SK-N-MC (cell line): ENCODE measurements at regions not wholly inside any gene's neighbourhood (a gene's known extent, or its start where the extent isn't known, plus 50 kb on each side); places are given as distances from the start of the nearest gene placed in this dataset.
"Not testable (repeated sequence)": the region's sequence is repeated elsewhere in the genome, so short reads cannot be mapped to it uniquely, and the experiment has no call there.

Source experiments
- EZH2 ChIP-seq: fragments of 200-600 bp; sonication (generic); IDR thresholded peaks from one replicate; pipeline ENCODE4 v1.6.1; 2017; ENCODE audit warnings: antibody characterized with exemption
- FOXP2 ChIP-seq: optimal IDR thresholded peaks from 2 replicates; pipeline ENCODE3; 2011; ENCODE audit warnings: mild to moderate bottlenecking, moderate library complexity; ENCODE audit not compliant: insufficient read depth; ENCODE audit errors: extremely low read length, control extremely low read depth
- POLR2AphosphoS5 ChIP-seq: IDR thresholded peaks from 2 replicates; pipeline ENCODE4 v1.6.1; 2012; ENCODE audit warnings: mild to moderate bottlenecking, low read depth, low read length, borderline replicate concordance

DNA sequence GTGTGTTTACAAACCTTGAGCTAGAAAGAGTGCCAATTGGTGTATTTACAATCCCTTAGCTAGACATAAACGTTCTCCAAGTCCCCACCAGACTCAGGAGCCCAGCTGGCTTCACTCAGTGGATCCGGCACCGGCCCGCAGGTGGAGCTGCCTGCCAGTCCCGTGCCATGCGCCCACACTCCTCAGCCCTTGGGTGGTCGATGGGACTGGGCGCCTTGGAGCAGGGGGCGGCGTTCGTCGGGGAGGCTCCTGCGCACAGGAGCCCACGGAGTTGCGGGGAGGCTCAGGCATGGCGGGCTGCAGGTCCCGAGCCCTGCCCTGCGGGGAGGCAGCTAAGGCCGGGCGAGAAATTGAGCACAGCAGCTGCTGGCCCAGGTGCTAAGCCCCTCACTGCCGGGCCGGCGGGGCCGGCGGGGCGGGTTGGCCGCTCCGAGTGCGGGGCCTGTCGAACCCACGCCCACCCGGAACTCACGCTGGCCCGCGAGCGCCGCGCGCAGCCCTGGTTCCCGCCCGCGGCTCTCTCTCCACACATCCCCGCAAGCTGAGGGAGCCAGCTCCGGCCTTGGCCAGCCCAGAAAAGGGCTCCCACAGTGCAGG is 1188.0 kb downstream of the NXPH1 start:
- not testable (repeated sequence) for TF ChIP-seq EZH2, POLR2AphosphoS5, FOXP2
